ENCODE measurements at regions not wholly inside any gene's neighbourhood (a gene's known extent, or its start where the extent isn't known, plus 50 kb on each side); places are given as distances from the start of the nearest gene placed in this dataset.
"Not testable (repeated sequence)": the region's sequence is repeated elsewhere in the genome, so short reads cannot be mapped to it uniquely, and the experiment has no call there.

DNA sequence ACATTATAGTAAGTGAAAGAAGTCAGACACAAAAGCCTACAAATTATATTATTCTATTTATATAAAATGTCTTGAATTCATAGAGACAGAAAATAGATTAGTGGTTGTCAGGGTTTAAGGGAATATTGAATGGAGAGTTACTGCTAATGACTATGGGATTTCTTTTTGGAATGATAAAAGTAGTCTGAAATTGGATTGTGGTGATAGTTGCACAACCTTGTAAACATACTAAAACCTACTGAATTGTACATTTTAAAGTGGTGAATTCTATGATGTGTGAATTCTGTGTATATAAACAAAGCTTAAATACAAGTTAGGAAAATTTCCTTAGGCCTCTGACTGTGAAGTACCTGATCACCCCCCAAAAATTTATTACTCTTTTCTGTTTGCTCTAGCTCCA, 343.1 kb downstream of the TFAP2B start:
- ChIA-PET POLR2A (ENCODE audit: low non-redundant PET) (no interaction called here), CTCF (no interaction called here)
- TF ChIP-seq, protein P1, sequence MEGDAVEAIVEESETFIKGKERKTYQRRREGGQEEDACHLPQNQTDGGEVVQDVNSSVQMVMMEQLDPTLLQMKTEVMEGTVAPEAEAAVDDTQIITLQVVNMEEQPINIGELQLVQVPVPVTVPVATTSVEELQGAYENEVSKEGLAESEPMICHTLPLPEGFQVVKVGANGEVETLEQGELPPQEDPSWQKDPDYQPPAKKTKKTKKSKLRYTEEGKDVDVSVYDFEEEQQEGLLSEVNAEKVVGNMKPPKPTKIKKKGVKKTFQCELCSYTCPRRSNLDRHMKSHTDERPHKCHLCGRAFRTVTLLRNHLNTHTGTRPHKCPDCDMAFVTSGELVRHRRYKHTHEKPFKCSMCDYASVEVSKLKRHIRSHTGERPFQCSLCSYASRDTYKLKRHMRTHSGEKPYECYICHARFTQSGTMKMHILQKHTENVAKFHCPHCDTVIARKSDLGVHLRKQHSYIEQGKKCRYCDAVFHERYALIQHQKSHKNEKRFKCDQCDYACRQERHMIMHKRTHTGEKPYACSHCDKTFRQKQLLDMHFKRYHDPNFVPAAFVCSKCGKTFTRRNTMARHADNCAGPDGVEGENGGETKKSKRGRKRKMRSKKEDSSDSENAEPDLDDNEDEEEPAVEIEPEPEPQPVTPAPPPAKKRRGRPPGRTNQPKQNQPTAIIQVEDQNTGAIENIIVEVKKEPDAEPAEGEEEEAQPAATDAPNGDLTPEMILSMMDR (conservative IDR thresholded peaks at IDR 0.05; ENCODE audit: low read depth) = no peak
- DNase-seq (ENCODE audit: low spot score) = no peak
- H3K27ac ChIP-seq = no peak overlapping the region

DNA sequence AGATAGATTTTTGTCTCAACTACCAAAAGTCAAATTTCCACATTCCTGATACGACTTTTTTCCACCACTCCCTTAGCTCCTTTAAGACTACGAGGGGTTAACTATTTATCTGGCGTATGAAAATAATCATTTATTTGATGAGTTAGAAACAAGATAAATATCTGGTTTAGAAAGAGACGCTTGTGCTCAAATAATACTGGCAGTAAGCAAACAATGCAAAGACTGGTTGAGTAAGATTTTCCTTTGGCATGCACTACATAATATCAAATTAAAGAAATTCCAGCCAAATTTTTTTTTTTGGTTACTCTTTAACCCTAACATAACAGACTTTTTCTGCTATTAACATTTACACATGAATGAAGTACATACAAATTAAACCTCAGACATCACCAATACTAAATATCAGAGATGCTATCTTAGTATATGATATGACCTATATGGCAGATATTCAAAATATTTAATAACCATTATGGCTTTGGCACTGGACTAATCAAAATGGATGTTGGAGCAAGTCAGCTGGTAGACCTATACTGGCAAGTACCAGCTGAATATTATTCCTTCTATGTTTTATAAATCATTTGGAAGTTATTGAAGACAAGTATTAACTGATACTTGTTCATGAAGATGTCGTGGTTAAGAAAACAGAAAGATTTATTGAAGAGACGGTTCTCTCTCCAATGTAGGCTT, 345.3 kb downstream of the TFAP2B start:
- no peak overlapping the region for H3K27ac ChIP-seq
- TF ChIP-seq, protein P1 (conservative IDR thresholded peaks at IDR 0.05; ENCODE audit: low read depth) = no peak
- ChIA-PET POLR2A (ENCODE audit: low non-redundant PET) (no interaction called here), CTCF (no interaction called here)
- DNase-seq (ENCODE audit: low spot score) = no peak

DNA sequence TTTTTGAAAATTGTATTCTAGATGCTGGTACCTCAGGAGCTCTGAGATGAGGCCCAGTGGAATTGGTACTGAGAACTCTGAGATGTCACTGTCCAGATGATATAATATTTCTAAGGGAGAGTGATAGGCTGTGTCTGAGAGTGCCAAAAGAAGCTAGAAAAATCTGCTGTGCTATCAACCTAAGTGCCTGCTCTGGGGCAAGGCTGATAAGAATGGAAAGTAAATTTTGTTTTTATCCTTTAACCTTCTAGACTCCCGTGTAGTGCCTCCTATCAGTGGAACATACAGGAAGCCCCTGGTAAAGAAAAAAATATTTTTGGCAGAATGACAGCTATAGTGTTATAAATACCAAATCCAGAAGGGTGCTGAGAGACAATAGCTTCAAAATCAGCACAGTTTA, 348.2 kb downstream of the TFAP2B start:
- no peak overlapping the region for H3K27ac ChIP-seq
- TF ChIP-seq, protein P1 (conservative IDR thresholded peaks at IDR 0.05; ENCODE audit: low read depth) = no peak
- ChIA-PET POLR2A (ENCODE audit: low non-redundant PET) (no interaction called here), CTCF (no interaction called here)
- DNase-seq (ENCODE audit: low spot score) = no peak

DNA sequence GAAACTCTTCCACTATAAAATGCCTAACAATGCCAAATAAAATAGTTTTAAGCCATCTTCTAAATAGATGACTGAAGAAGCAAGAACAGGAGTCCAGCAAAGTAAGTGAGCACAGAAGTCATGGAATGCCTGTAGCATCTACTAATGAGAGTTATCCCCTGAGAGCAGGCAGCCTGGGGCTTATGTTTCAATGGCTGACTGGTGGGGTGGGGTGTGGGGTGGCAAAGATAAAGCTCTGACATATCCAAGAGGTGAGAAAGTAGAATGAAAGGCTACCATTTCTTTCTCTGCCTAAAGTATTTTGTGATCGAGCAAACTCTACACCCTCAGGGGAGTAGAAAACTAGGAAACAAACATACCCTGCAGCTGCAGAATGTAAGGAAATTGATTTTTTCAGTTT, 348.8 kb downstream of the TFAP2B start:
- CTCF ChIA-PET = no interaction called here
- DNase-seq (ENCODE audit: low spot score) = no peak
- no peak overlapping the region for H3K27ac ChIP-seq
- POLR2A ChIA-PET (ENCODE audit: low non-redundant PET) = no interaction called here
- TF ChIP-seq, protein P1 (conservative IDR thresholded peaks at IDR 0.05; ENCODE audit: low read depth) = no peak

DNA sequence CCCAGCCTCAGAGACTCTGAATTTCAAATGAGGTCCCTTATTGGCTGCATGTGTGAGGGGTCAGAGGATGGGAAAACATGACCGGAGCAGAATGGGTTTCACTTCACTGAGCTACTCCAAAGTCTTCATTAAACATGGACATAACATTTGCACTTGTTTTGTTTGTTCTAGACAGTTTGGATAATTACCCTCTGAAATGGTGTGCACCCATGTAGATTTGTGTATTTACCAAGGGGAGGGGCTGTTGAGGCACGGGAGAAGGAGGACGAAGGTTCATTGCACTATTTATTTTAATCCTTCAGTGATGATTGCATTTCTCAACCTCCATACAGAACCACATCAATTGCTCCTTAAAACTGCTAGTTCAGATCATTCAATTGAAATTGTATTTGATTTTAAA, 364.2 kb downstream of the TFAP2B start:
- ChIA-PET CTCF (no interaction called here), POLR2A (ENCODE audit: low non-redundant PET) (no interaction called here)
- no peak for DNase-seq (ENCODE audit: low spot score)
- no peak overlapping the region for H3K27ac ChIP-seq
- TF ChIP-seq, protein P1 (conservative IDR thresholded peaks at IDR 0.05; ENCODE audit: low read depth) = no peak

DNA sequence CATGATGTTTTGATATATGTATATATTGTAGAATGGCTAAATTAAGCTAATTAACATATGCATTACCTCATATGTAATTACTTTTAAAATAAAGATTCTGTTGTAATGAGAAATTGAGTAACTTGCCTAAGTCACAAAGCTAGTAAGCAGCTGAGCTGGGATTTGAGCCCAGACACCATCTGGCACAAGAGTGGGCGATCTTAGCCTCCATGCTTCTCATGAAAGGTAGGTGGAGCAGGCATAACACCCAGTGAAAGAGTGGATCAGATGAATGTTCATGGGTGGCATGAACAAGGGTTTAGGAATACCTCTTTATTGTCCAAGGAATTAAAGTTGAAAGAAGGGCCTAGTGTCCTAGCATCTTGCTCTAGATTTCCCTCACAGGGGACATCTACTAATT, 365.4 kb downstream of the TFAP2B start:
- H3K27ac ChIP-seq = no peak overlapping the region
- TF ChIP-seq, protein P1 (conservative IDR thresholded peaks at IDR 0.05; ENCODE audit: low read depth) = no peak
- CTCF ChIA-PET = no interaction called here
- POLR2A ChIA-PET (ENCODE audit: low non-redundant PET) = no interaction called here
- no peak for DNase-seq (ENCODE audit: low spot score)

DNA sequence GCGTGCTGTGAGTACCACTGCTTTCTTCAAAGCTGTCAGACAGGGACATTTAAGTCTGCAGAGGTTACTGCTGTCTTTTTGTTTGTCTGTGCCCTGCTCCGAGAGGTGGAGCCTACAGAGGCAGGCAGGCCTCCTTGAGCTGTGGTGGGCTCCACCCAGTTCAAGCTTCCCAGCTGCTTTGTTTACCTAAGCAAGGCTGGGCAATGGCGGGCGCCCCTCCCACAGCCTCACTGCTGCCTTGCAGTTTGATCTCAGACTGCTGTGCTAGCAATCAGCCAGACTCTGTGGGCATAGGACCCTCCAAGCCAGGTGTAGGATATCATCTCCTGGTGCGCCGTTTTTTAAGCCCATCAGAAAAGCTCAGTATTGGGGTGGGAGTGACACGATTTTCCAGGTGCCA, 374.5 kb downstream of the TFAP2B start:
- DNase-seq (ENCODE audit: low spot score); H3K27ac ChIP-seq; CTCF ChIA-PET; POLR2A ChIA-PET (ENCODE audit: low non-redundant PET): not testable (repeated sequence)
